ENCODE measurements at regions not wholly inside any gene's neighbourhood (a gene's known extent, or its start where the extent isn't known, plus 50 kb on each side); places are given as distances from the start of the nearest gene placed in this dataset.
"Not testable (repeated sequence)": the region's sequence is repeated elsewhere in the genome, so short reads cannot be mapped to it uniquely, and the experiment has no call there.

DNA sequence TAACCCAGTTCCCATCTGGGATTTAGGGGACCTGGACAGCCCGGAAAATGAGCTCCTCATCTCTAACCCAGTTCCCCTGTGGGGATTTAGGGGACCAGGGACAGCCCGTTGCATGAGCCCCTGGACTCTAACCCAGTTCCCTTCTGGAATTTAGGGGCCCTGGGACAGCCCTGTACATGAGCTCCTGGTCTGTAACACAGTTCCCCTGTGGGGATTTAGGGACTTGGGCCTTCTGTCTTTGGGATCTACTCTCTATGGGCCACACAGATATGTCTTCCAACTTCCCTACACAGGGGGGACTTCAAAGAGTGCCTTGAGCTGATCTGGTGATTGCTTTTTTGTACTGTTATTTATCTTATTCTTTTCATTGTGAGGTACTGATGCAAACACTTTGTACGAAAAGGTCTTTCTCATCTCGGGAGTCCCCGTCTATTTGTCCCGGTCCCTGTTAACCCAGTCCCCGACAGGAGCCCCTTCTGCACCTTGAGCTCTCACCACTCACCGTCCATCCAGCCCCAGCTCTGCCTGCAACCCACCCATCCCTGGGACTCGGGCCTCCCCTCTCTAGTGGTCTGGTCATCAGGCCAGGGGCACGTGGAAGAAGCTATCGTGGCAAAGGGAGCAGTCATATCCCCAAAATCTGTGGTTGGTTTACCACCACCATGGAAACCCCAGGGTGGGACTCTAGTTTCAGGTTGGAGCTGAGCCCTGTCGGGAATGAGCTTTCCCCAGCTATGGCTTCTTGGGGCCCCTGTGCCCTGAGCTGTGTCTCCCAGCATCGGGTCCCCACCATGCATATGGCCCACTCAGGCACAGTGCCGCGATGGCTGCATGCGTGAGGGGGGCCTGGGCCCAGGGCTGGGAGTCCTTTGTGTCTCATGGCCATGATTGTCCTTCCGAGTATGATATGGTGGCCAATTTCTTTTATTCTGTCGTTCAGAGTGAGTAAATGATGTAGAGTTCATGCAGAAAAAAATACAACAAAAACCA, 270.4 kb upstream of the PLCXD1 start:
- not testable (repeated sequence) for DNase-seq (ENCODE audit: low spot score)

DNA sequence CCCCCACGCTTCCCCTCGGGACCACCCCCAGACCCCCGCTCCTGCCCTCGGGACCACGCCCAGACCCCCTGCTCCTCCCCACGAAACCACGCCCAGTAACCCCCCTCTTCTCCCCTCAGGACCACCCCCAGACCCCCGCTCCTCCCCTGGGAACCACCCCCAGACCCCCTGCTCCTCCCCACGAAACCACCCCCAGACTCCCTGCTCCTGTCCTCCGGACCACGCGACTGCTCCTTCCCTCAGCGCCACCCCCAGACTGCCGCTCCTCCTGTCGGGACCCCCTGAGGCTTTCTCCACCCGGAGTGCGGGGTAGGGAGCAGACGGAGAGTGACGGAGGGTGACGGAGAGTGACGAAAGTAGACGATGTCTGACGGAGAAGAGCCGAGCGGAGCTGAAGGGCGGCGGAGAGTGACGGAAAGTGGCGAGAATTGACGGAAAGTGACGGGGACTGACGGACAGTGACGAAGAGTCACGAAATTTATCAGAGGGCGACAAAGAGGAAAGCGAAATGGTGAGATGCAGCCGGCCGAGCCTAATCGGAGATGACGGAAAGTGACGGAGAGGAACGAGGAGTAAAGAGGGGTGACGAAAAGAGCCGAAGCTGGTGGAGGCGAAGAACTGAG, 267.2 kb upstream of the PLCXD1 start:
- not testable (repeated sequence) for DNase-seq (ENCODE audit: low spot score)

DNA sequence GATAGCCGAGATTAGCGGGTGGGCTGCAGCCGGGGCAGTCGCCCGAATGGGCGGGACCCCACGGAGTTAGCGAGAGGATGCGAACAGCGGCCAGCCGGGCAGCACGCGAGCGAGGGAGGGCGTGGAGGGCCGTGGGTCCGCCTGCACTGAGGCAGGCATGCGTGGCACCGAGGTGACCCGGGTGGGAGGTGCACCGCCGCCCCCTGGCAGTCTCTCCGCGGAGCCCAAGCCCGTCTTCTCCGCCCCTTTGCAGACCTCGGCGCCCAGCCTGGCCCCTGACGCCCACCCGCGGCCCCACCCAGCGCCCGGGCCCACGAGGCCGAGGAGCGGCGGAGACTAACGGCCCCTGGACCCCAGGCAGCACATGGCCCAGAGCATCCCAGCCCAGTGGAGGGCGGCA, 266.7 kb upstream of the PLCXD1 start:
- not testable (repeated sequence) for DNase-seq (ENCODE audit: low spot score)

DNA sequence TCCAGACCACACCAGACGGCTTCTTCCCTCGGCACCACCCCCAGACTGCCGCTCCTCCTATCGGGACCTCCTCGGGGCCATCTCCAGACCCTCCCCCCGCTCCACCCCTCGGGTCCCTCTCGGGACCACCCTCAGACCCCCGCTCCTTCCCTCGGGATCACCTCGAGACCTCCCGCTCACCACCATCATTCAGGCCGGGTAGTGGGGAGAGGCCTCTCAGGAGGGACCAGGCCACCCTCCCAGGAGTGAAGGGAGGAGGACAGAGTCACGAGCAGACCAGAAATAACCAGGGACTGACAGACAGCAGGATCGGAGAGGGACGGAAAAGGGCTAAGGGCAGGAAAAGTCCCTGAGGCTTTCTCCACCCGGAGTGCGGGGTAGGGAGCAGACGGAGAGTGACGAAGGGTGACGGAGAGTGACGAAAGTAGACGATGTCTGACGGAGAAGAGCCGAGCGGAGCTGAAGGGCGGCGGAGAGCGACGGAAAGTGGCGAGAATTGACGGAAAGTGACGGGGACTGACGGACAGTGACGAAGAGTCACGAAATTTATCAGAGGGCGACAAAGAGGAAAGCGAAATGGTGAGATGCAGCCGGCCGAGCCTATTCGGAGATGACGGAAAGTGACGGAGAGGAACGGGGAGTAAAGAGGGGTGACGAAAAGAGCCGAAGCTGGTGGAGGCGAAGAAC, 262.3 kb upstream of the PLCXD1 start:
- not testable (repeated sequence) for DNase-seq (ENCODE audit: low spot score)

DNA sequence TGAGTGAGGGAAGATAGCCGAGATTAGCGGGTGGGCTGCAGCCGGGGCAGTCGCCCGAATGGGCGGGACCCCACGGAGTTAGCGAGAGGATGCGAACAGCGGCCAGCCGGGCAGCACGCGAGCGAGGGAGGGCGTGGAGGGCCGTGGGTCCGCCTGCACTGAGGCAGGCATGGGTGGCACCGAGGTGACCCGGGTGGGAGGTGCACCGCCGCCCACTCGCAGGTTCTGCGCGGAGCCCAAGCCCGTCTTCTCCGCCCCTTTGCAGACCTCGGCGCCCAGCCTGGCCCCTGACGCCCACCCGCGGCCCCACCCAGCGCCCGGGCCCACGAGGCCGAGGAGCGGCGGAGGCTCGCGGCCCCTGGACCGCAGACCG, 261.7 kb upstream of the PLCXD1 start:
- not testable (repeated sequence) for DNase-seq (ENCODE audit: low spot score)

DNA sequence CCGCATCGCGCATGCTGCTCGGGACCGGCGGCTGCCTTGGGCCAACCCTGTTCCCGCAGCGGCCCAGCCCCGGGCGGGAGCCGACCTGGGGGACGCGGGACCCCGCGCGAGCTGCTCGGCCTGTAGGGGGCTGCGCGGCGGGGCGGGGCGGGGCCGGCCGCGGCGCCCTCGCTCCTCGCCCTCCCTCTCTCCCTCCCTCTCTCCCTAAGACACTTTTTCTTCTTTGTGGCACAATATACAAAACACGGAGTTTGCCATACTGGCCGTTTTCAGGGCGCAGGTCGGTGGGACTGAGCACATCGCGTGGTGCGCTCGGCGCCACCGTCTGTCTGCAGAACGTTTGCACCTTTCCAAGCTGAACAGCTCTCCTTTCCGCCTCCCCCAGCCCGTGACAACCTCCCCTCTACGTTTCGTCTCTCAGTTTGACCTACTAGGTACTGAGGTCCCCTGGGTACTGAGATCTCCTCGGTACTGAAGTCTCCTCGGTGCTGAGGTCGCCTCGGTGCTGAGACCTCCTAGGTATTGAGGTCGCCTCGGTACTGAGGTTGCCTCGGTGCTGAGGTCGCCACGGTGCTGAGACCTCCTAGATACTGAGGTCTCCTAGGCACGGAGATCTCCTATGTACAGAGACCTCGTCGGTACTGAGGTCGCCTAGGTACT, 261.1 kb upstream of the PLCXD1 start:
- DNase-seq (ENCODE audit: low spot score) = peak; percentile 1

DNA sequence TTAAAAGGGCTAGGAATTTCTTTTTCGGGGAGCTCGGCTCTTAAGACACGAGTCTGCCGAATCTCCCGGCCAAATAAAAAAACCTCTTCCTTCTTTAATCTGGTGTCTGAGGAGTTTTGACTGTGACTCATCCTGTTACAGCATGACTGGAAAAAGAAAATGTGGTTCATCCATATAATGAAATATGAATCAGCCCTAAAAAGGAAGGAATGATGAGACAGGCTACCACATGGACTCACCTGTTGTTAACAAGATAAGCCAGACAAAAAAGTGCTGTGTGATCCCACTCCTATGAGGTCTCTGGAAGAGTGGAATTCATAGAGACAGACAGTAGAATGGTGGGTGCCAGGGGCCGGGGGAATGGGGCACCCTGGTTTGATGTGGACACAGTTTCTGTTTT, 257.0 kb upstream of the PLCXD1 start:
- not testable (repeated sequence) for DNase-seq (ENCODE audit: low spot score)

Measured in RKO (cell line).